T-cell (primary cell): ENCODE measurements at regions not wholly inside any gene's neighbourhood (a gene's known extent, or its start where the extent isn't known, plus 50 kb on each side); places are given as distances from the start of the nearest gene placed in this dataset.
"Not testable (repeated sequence)": the region's sequence is repeated elsewhere in the genome, so short reads cannot be mapped to it uniquely, and the experiment has no call there.

Experiments used
- ATAC-seq, 4 experiments: fragments of 200-7000 bp in 3 of 4; fragments of 150-1000 bp in 1 of 4; cut with Tn5 transposase; replicated peaks in 1 of 4; 1 replicate in 3 of 4; 2 replicates in 1 of 4; pipeline ENCODE4 v1.10.0; 2021; ENCODE audit warnings: moderate library complexity in 3 of 4, mild to moderate bottlenecking in 2 of 4, moderate number of reproducible peaks in 1 of 4
- CTCF ChIA-PET, 2 donors: fragments of 300-600 bp; sonication (Branson Sonifier 250); formaldehyde crosslinking; loops; one replicate each; lab custom pipeline; 2022; ENCODE audit warnings: antibody characterized with exemption in 2 of 2; lab: Charles Lee
- POLR2A ChIA-PET, 2 donors: fragments of 300-600 bp; sonication (Branson Sonifier 250); formaldehyde crosslinking; loops; one replicate each; lab custom pipeline; 2022; ENCODE audit warnings: antibody characterized with exemption in 2 of 2; lab: Charles Lee
- DNase-seq, 35 experiments: peaks; one replicate each; pipeline versions ENCODE4 v3.0.0 to v3.0.0-alpha.2; 2013 to 2023
- H3K27ac ChIP-seq: one replicate; pipeline ENCODE4 v1.5.1; 2013; ENCODE audit warnings: low read length
- H3K27me3 ChIP-seq, 2 experiments: replicated peaks in 1 of 2; 1 replicate in 1 of 2; 2 replicates in 1 of 2; pipeline versions ENCODE4 v1.6.1 to v1.7.0; 2013; ENCODE audit warnings: low read length in 1 of 2, mixed read lengths in 1 of 2; ENCODE audit not compliant: control insufficient read depth in 2 of 2, insufficient read depth in 2 of 2; ENCODE audit errors: extremely low read depth in 1 of 2
- H3K36me3 ChIP-seq, 2 donors: 1 replicate in 1 of 2; 2 replicates in 1 of 2; pipeline versions ENCODE4 v1.6.1 to v1.7.0; 2013; ENCODE audit warnings: low read length in 1 of 2; ENCODE audit not compliant: control insufficient read depth in 2 of 2, insufficient read depth in 1 of 2; ENCODE audit errors: extremely low read depth in 1 of 2
- H3K4me1 ChIP-seq, 2 experiments: 1 replicate in 1 of 2; 2 replicates in 1 of 2; pipeline versions ENCODE4 v1.6.1 to v1.7.0; 2013; ENCODE audit warnings: low read length in 2 of 2, mixed read lengths in 1 of 2; ENCODE audit not compliant: insufficient read depth in 2 of 2, control insufficient read depth in 1 of 2; ENCODE audit errors: extremely low read depth in 1 of 2
- H3K4me3 ChIP-seq, 2 donors: 1 replicate in 1 of 2; 2 replicates in 1 of 2; pipeline versions ENCODE4 v1.5.1 to v1.7.0; 2013; ENCODE audit warnings: mild to moderate bottlenecking in 2 of 2, low read length in 1 of 2, moderate library complexity in 1 of 2; ENCODE audit not compliant: control insufficient read depth in 1 of 2; ENCODE audit errors: extremely low read depth in 1 of 2
- H3K9me3 ChIP-seq: 2 replicates; pipeline ENCODE4 v1.7.0; 2013
- H3K27ac Mint-ChIP-seq, 2 donors: one replicate each; pipeline ENCODE4 v1.8.0; 2020 to 2021; ENCODE audit warnings: mild to moderate bottlenecking in 2 of 2, mixed read lengths in 2 of 2
- H3K27me3 Mint-ChIP-seq, 2 donors: one replicate each; pipeline ENCODE4 v1.8.0; 2021 to 2022; ENCODE audit warnings: mixed read lengths in 2 of 2
- H3K36me3 Mint-ChIP-seq: one replicate; pipeline ENCODE4 v1.8.0; 2021; ENCODE audit warnings: mixed read lengths
- H3K4me1 Mint-ChIP-seq, 3 donors: one replicate each; pipeline ENCODE4 v1.8.0; 2020 to 2022; ENCODE audit warnings: mixed read lengths in 3 of 3, mild to moderate bottlenecking in 1 of 3
- H3K4me3 Mint-ChIP-seq, 3 donors: one replicate each; pipeline ENCODE4 v1.8.0; 2020 to 2022; ENCODE audit warnings: mild to moderate bottlenecking in 3 of 3, mixed read lengths in 3 of 3, moderate library complexity in 3 of 3
- H3K9me3 Mint-ChIP-seq, 3 donors: one replicate each; pipeline ENCODE4 v1.8.0; 2020 to 2022; ENCODE audit warnings: mixed read lengths in 3 of 3
- WGBS: methylation state at CpG from one replicate; pipeline ENCODE4 v1.1.5; 2013; ENCODE audit warnings: missing lambda C conversion rate; ENCODE audit not compliant: insufficient coverage; 5-methylcytosine and 5-hydroxymethylcytosine counted together

DNA sequence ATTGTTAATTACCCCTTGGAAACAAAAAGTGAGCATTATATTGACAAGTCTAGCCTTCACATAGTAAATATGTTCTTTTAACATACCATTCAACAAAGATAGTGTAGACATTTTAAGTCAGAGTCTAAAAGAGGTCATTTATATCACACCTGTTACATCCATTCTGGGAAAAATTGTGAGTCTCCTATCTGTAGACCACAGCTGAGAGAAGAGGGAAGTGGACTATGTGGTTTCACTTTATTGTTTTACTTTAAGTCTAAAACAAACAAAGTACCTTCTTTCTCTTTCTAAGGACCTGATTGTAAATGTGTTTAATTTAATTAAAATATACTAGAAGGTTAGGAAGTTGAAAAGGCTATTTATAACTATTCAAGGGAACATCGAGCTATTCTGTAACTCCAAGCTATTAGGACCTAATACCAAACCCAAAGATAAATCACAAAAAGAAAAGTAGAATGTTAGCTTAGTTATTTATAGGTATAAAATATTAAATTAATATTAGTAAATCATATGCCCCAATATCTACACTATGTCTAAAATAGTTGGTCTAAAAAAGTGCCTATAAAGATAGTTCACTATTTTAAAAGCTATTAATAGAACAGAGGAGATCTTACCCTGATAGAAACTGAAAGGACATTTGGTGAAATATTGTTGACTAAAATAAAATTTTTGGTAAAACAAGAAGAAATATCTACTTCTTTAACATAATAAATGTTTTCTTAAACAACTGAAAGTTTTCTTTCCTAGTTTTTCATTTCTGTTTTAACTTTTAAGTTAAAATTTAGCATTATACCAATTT is 134.9 kb downstream of the TMEM167A start:
- no peak overlapping the region for H3K27ac Mint-ChIP-seq

DNA sequence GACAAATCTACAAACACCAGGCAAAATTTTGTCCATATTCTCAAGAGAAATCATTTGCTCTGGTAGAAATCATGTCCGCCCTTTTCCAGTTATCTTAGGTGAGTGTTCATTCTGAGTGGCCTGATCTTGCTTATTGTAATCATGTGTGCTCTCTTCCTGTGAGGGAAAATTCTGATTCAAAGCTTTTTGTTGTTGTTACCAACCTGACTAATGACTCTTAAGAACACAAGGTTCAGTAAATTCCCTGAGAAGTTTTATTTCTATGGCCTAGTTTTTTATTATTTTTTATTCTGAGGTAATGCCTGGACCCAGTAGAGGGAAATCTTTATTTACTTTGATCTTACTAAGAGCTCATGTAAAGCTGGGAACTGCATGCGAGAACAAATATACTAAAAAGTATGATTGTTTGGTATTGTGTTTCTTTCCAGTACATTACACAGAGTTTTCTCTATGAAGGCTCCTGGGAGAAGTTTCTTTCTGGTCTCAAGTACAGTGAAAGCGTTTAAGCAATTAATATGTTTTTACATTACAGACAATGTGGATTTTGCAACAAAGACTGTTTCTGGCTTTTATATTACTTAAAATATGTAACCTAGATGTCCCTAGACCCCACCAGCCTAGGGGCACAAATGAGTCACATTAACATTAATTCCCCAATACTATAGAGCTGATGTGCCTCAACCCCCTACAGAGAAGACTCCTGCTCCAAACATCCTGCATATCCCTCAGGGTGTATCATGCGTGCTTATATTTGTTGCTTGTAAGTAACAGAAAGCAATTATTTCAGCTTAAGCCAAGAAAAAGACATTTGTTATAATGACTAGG is 138.1 kb downstream of the TMEM167A start:
- peaks cover 0 to 3% (median 0%) of the 10 kb centered on the region in 3 donors for H3K9me3 Mint-ChIP-seq
- no CpG with 5 or more reads among the region's 4 CpGs for WGBS

More for the DNA sequence above, 134.9 kb downstream of the TMEM167A start:
- no CpG with 5 or more reads among the region's 1 CpG for whole genome bisulfite sequencing
- Histone ChIP-seq H3K4me1 (no peaks in the 10 kb centered on the region), H3K27me3 (no peaks in the 10 kb centered on the region), H3K36me3 (no peaks in the 10 kb centered on the region), H3K27ac (no peak overlapping the region), H3K4me3 (no peak overlapping the region), H3K9me3 (no peaks in the 10 kb centered on the region)
- CTCF ChIA-PET: no interaction called here
- Mint-ChIP-seq H3K36me3 (no peaks in the 10 kb centered on the region), H3K9me3 (peaks cover 0 to 3% (median 0%) of the 10 kb centered on the region in 3 donors), H3K27me3 (peaks cover 2 to 8% of the 10 kb centered on the region in 2 donors), H3K4me1 (no peaks in the 10 kb centered on the region), H3K4me3 (no peak overlapping the region)
- ATAC-seq (no peak), DNase-seq (no peak)
- POLR2A ChIA-PET: no interaction called here

DNA sequence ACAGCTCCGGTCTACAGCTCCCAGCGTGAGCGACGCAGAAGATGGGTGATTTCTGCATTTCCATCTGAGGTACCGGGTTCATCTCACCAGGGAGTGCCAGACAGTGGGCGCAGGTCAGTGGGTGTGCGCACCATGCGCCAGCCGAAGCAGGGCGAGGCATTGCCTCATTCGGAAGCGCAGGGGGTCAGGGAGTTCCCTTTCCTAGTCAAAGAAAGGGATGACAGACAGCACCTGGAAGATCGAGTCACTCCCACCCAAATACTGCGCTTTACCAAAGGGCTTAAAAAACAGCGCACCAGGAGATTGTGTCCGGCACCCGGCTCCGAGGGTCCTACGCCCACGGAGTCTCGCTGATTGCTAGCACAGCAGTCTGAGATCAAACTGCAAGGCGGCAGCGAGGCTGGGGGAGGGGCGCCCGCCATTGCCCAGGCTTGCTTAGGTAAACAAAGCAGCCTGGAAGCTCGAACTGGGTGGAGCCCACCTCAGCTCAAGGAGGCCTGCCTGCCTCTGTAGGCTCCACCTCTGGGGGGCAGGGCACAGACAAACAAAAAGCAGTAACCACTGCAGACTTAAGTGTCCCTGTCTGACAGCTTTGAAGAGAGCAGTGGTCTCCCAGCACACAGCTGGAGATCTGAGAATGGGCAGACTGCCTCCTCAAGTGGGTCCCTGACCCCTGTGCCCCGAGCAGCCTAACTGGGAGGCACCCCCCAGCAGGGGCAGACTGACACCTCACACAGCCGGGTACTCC is 144.5 kb downstream of the TMEM167A start:
- H3K9me3 ChIP-seq, H3K36me3 Mint-ChIP-seq, H3K27me3 ChIP-seq, H3K27ac ChIP-seq, H3K4me3 Mint-ChIP-seq, H3K4me3 ChIP-seq, DNase-seq, CTCF ChIA-PET, H3K27ac Mint-ChIP-seq, H3K4me1 ChIP-seq, POLR2A ChIA-PET, H3K27me3 Mint-ChIP-seq, ATAC-seq, H3K4me1 Mint-ChIP-seq, H3K36me3 ChIP-seq, H3K9me3 Mint-ChIP-seq: not testable (repeated sequence)
- WGBS: 90% methylated on average over 19 of the region's 28 CpGs

More for the DNA sequence above, 138.1 kb downstream of the TMEM167A start:
- Histone ChIP-seq H3K27ac (no peak overlapping the region), H3K4me1 (no peaks in the 10 kb centered on the region), H3K4me3 (no peak overlapping the region), H3K27me3 (no peaks in the 10 kb centered on the region), H3K9me3 (no peaks in the 10 kb centered on the region), H3K36me3 (no peaks in the 10 kb centered on the region)
- Mint-ChIP-seq H3K27me3 (peaks cover 2 to 4% of the 10 kb centered on the region in 2 donors), H3K36me3 (no peaks in the 10 kb centered on the region), H3K4me1 (no peaks in the 10 kb centered on the region), H3K27ac (no peak overlapping the region), H3K4me3 (no peak overlapping the region)
- ChIA-PET POLR2A (no interaction called here), CTCF (no interaction called here)
- DNase-seq (no peak), ATAC-seq (no peak)

DNA sequence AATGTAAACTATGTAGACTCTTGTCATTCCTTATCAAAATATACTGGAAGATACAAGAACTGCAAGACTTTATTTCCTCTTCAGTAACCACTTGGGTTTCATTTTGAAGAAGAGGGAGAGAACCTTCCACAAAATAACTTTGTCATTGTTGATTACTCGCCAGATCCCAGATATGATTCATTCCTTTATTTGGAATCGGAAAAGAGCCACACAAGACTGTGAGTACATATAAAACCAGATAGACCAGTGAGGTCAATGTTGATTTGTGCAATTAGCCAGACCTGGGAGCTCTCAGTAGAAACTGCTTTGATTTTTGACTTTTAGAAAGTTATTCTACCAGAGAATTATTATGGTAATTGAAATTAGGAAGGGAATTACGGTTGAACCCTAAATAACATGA is 146.1 kb downstream of the TMEM167A start:
- CTCF ChIA-PET: no interaction called here
- H3K27me3 ChIP-seq: no peaks in the 10 kb centered on the region
- Mint-ChIP-seq H3K9me3 (no peaks in the 10 kb centered on the region), H3K36me3 (no peaks in the 10 kb centered on the region), H3K27me3 (peaks cover 3% of the 10 kb centered on the region in 2 donors), H3K4me1 (no peaks in the 10 kb centered on the region), H3K4me3 (no peak overlapping the region), H3K27ac (no peak overlapping the region)
- WGBS: 60% methylated on average over 1 of the region's 3 CpGs
- POLR2A ChIA-PET: no interaction called here
- no peaks in the 10 kb centered on the region for H3K36me3 ChIP-seq
- no peaks in the 10 kb centered on the region for H3K4me1 ChIP-seq
- H3K27ac ChIP-seq: no peak overlapping the region
- H3K9me3 ChIP-seq: no peaks in the 10 kb centered on the region
- ATAC-seq (no peak), DNase-seq (no peak)
- no peak overlapping the region for H3K4me3 ChIP-seq

DNA sequence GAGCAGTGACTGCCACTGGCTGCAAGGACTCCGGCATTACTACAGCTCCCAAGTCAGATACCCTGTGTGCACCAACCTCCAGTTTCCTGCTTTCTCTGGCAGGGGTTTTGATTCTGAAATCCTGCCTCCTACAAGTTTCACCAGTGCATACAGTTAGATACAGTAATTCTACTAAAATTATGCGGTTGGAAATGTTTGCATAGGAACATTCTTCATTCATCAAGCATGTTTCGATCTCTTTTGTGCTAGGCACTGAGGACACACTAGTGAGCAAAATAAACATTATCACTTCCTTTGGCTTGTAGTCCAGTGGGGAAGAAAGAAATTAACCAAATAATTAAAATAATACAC is 152.2 kb downstream of the TMEM167A start:
- 100% methylated on average over 1 of the region's 3 CpGs for WGBS
- POLR2A ChIA-PET: no interaction called here
- Mint-ChIP-seq H3K27me3 (peaks cover 0 to 1% of the 10 kb centered on the region in 2 donors), H3K4me3 (no peak overlapping the region), H3K27ac (no peak overlapping the region), H3K9me3 (no peaks in the 10 kb centered on the region), H3K36me3 (no peaks in the 10 kb centered on the region), H3K4me1 (no peaks in the 10 kb centered on the region)
- no peaks in the 10 kb centered on the region for H3K9me3 ChIP-seq
- H3K36me3 ChIP-seq: no peaks in the 10 kb centered on the region
- H3K27me3 ChIP-seq: no peaks in the 10 kb centered on the region
- DNase-seq (no peak), ATAC-seq (no peak)
- no peak overlapping the region for H3K27ac ChIP-seq
- CTCF ChIA-PET: no interaction called here
- H3K4me3 ChIP-seq: no peak overlapping the region
- H3K4me1 ChIP-seq: no peaks in the 10 kb centered on the region

DNA sequence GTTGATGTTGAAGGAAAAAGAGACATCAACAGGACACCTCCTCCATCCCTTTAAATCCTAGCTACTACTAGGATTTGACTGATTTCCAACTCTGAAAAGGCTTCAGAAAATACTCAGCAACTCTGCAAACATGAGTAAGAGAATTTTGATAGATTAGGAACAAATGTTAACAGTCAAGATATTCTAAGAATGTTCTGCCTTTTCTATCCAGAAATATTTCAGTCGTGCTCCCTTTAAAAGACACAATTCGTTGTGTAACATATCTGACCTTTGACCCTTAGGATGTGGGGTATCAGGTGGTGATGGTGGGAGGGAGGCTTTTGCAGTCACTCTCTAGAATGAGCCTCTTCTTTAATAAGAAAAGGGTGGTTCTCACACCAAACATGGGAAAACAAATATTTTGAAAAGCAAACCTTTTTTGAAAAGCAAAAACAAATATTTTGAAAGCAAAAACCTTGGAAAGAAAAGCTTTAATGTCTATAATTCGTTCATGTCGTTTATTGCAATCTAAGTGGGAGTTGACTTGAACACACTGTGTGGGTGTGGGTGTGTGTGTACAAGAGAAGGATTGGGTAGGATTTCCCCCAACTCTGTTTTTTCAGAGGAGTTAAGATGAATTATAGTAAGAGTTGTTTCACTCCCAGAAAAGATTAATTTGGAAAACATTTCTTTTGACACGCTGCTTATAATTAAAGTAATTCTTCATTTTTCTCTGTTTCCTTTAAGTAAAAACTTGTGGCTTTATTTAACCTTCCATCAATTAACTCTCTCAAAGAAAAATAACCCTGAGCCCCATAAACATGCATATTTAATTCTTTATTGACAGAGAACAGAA is 152.8 kb downstream of the TMEM167A start:
- no peaks in the 10 kb centered on the region for H3K36me3 Mint-ChIP-seq
- CTCF ChIA-PET: no interaction called here

More for the DNA sequence above, 152.8 kb downstream of the TMEM167A start:
- Histone ChIP-seq H3K36me3 (no peaks in the 10 kb centered on the region), H3K27me3 (no peaks in the 10 kb centered on the region), H3K4me3 (no peak overlapping the region), H3K9me3 (no peaks in the 10 kb centered on the region), H3K4me1 (no peaks in the 10 kb centered on the region), H3K27ac (no peak overlapping the region)
- POLR2A ChIA-PET: no interaction called here
- DNase-seq (no peak), ATAC-seq (no peak)
- H3K27ac Mint-ChIP-seq: no peak overlapping the region
- H3K9me3 Mint-ChIP-seq: no peaks in the 10 kb centered on the region
- H3K4me1 Mint-ChIP-seq: no peaks in the 10 kb centered on the region
- WGBS: 80% methylated on average over 2 of the region's 5 CpGs
- H3K27me3 Mint-ChIP-seq: no peaks in the 10 kb centered on the region
- no peak overlapping the region for H3K4me3 Mint-ChIP-seq
